Right lobe of liver (tissue), 6 donors: ENCODE measurements at regions not wholly inside any gene's neighbourhood (a gene's known extent, or its start where the extent isn't known, plus 50 kb on each side); places are given as distances from the start of the nearest gene placed in this dataset.
"Not testable (repeated sequence)": the region's sequence is repeated elsewhere in the genome, so short reads cannot be mapped to it uniquely, and the experiment has no call there.

Experiments used
- ATAC-seq, 4 donors: fragments of 200-7000 bp; cut with Tn5 transposase; one replicate each; pipeline ENCODE4 v1.9.1; 2020; ENCODE audit warnings: mild to moderate bottlenecking in 4 of 4, moderate library complexity in 4 of 4
- DNase-seq, 3 donors: peaks; one replicate each; pipeline ENCODE4 v3.0.0-alpha.2; 2020
- H3K27ac ChIP-seq, 3 donors: fragments of 200-600 bp; one replicate each; pipeline ENCODE4 v1.8.0; 2022
- H3K27me3 ChIP-seq, 2 donors: fragments of 200-600 bp; one replicate each; pipeline ENCODE4 v1.8.0; 2022
- H3K36me3 ChIP-seq, 4 donors: fragments of 200-600 bp; sonication (generic) in 1 of 4; one replicate each; pipeline versions ENCODE4 v1.5.1 to v1.8.0; 2017 to 2022; ENCODE audit warnings: control low read depth in 1 of 4
- H3K4me1 ChIP-seq, 4 donors: fragments of 200-600 bp; sonication (generic) in 1 of 4; one replicate each; pipeline versions ENCODE4 v1.5.1 to v1.8.0; 2017 to 2022; ENCODE audit warnings: control low read depth in 1 of 4
- H3K4me3 ChIP-seq, 3 donors: fragments of 200-600 bp; one replicate each; pipeline ENCODE4 v1.8.0; 2022
- H3K9me3 ChIP-seq, 4 donors: fragments of 200-600 bp; sonication (generic) in 1 of 4; one replicate each; pipeline versions ENCODE4 v1.5.1 to v1.8.0; 2017 to 2022; ENCODE audit warnings: control low read depth in 1 of 4
- POLR2A ChIP-seq: fragments of 450-650 bp; IDR thresholded peaks from one replicate; pipeline ENCODE4 v1.6.1; 2017; ENCODE audit warnings: antibody characterized with exemption, mild to moderate bottlenecking
- WGBS: methylation state at CpG from one replicate; pipeline ENCODE4 v1.1.6; 2018; ENCODE audit warnings: low coverage, low lambda C conversion rate; ENCODE audit not compliant: insufficient coverage; ENCODE audit errors: missing lambda C conversion rate; 5-methylcytosine and 5-hydroxymethylcytosine counted together
- intact Hi-C, 2 donors: fragments of 100-400 bp; cut with DNase I; formaldehyde crosslinking; loops; one replicate each; pipeline versions ENCODE4 v1.11.2 to v1.14.1; 2022
- TF ChIP-seq, protein P1 (sequence below), 4 donors: fragments of 200-600 bp in 3 of 4; fragments of 450-650 bp in 1 of 4; IDR thresholded peaks; one replicate each; pipeline versions ENCODE4 v1.5.1 to v1.8.0; 2016 to 2022; ENCODE audit warnings: antibody characterized with exemption in 4 of 4, mild to moderate bottlenecking in 2 of 4
- donor health status: DM: no; HTN: yes; CAD: no.
- donor health status: DM: no; HTN: no; CAD: no.
- donor health status: DM: no; HTN: no; CAD: no.
- donor health status: DM: no; HTN: yes; CAD: no.
- donor health status: DM: no; HTN: yes; CAD: no.

DNA sequence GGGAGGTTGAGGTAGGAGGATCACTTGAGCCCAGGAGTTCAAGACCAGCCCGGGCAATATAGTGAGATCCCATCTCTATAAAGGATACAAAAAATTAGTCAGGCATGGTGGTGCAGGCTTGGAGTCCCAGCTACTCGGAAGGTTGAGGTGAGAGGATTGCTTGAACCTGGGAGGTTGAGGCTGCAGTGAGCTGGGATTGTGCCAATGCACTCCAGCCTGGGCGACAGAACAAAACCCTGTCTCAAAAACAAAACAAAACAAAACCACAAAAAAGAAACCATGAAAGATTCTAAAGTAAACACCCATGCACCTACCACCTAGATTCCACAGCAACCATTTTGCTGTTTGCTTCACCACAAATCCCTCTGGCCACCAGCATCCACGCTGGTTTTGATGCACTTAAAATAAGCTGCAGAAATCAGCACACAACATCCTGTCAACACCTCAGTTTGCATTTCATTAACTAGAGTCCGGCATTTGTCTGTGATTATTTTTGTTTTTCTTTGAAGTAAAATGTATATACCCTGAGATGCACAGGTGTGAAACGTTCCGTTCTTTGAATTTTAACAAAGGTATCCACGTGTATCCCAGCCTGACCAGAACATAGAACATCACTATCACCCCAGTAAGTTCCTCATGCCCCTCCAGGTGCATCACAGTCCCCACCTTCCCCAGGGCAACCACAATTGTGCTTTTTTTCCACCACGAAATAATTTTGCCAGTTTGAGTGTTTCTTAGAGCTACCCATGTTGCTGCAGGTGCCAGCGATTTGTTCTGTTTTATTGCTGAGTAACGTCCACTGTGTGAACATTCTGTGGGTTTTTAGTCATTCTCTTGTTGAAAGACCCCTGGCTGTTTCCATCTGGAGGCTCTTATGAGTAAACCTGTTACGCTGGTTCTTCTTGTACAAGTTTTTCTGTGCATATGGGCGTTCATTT is 191.5 kb downstream of the SEC14L1 start:
- Histone ChIP-seq H3K4me3 (no peak overlapping the region), H3K27me3 (no peaks in the 10 kb centered on the region), H3K9me3 (no peaks in the 10 kb centered on the region), H3K36me3 (no peaks in the 10 kb centered on the region), H3K27ac (peak overlapping the region in 1 of 3 donors; percentile 51), H3K4me1 (peaks cover 0 to 34% (median 11%) of the 10 kb centered on the region in 4 donors)
- DNase-seq (peak in 2 of 3 donors; percentile 14 to 42), ATAC-seq (no peak)
- intact Hi-C loops: loop anchor here in 1 of 2 donors (5.0 kb wide), 1 partner anchor 160 kb away; no protein-coding TSS in a partner anchor
- no peak for TF ChIP-seq POLR2A
- TF ChIP-seq, protein P1, sequence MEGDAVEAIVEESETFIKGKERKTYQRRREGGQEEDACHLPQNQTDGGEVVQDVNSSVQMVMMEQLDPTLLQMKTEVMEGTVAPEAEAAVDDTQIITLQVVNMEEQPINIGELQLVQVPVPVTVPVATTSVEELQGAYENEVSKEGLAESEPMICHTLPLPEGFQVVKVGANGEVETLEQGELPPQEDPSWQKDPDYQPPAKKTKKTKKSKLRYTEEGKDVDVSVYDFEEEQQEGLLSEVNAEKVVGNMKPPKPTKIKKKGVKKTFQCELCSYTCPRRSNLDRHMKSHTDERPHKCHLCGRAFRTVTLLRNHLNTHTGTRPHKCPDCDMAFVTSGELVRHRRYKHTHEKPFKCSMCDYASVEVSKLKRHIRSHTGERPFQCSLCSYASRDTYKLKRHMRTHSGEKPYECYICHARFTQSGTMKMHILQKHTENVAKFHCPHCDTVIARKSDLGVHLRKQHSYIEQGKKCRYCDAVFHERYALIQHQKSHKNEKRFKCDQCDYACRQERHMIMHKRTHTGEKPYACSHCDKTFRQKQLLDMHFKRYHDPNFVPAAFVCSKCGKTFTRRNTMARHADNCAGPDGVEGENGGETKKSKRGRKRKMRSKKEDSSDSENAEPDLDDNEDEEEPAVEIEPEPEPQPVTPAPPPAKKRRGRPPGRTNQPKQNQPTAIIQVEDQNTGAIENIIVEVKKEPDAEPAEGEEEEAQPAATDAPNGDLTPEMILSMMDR (IDR thresholded peaks at IDR 0.05): no peak
- 60% methylated on average over 13 of the region's 13 CpGs for WGBS

DNA sequence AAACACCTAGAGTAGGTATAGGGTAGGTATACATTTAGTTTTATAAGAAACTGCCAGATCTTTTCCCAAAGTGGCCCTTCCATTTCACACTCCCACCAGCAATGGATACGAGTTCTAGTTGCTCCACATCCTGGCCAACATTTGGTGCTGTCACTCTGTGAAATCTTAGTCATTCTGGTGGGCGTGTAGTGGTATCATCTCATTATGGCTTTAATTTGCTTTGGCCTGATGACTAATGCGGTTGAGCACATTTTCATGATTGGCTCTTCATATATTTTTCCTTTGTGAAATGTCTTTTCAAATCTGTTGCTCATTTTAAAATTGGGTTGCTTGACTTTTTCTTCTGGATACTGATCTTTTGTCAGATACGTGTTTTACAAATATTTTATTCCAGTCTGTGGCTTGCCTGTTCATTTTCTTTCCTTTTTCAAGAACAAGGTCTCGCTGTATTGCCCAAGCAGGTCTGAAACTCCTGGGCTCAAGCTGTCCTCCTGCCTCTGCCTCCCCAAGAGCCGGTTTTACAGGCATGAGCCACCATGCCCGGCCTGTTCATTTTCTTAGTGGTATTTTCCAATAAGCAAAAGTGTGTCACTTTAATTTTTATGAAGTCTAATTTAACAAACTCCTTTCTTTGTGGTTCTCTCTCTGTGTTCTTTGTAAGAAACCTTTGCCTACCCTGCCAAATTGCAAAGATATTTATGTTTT is 192.4 kb downstream of the SEC14L1 start:
- intact Hi-C loops: loop anchor here in 1 of 2 donors (5.0 kb wide), 1 partner anchor 159 kb away; no protein-coding TSS in a partner anchor
- Histone ChIP-seq H3K27ac (no peak overlapping the region), H3K27me3 (no peaks in the 10 kb centered on the region), H3K4me1 (peaks cover 0 to 29% (median 8%) of the 10 kb centered on the region in 4 donors), H3K36me3 (no peaks in the 10 kb centered on the region), H3K4me3 (no peak overlapping the region), H3K9me3 (no peaks in the 10 kb centered on the region)
- ATAC-seq: peak in 1 of 4 donors; percentile 15
- TF ChIP-seq POLR2A: no peak
- TF ChIP-seq, protein P1 (IDR thresholded peaks at IDR 0.05): no peak
- whole genome bisulfite sequencing: 83% methylated on average over 7 of the region's 7 CpGs
- DNase-seq: peak in 1 of 3 donors; percentile 35

DNA sequence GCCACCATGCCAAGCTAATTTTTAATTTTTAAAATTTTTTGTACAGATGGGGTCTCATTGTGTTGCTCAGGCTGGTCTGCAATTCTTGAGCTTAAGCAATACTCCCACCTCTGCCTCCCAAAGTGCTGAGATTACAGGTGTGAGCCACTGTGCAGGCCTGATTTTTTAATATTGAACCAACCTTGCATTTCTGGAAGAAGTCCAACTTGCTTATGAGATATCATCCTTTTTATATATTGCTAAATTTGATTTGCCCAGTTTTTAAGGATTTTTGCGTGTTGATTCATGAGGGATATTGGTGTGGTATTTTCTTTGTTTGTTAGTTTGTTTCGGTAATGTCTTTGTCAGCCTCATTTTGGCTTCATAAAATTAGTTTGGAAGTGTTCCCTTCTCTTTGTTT is 196.4 kb downstream of the SEC14L1 start:
- no peaks in the 10 kb centered on the region for H3K9me3 ChIP-seq
- 95% methylated on average over 2 of the region's 2 CpGs for WGBS
- DNase-seq: peak in 1 of 3 donors; percentile 0
- TF ChIP-seq, protein P1 (IDR thresholded peaks at IDR 0.05): no peak
- no peaks in the 10 kb centered on the region for H3K36me3 ChIP-seq
- no peak overlapping the region for H3K4me3 ChIP-seq
- no peak for ATAC-seq
- H3K27me3 ChIP-seq: no peaks in the 10 kb centered on the region
- H3K4me1 ChIP-seq: no peaks in the 10 kb centered on the region
- H3K27ac ChIP-seq: no peak overlapping the region
- intact Hi-C loops: no loop called here

DNA sequence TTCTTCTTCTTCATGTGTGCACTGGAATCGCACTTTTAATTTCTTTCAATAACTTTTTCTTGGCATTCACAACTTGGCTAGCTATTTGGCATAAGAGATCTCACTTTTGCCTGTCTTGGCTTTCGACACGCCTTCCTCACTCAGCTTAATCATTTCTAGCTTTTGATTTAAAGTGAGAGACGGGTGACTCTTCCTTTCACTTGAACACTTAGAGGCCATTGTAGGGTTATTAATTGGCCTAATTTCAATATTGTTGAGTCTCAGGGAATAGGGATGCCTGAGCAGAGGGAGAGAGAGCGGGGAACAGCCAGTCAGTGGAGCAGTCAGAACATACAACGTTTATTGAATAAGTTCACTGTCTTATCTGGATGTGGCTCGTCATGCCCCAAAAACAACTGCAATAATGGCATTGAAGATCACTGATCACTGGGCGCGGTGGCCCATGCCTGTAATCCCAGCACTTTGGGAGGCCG is 200.3 kb downstream of the SEC14L1 start:
- intact Hi-C loops: no loop called here
- Histone ChIP-seq H3K36me3 (no peaks in the 10 kb centered on the region), H3K27ac (no peak overlapping the region), H3K4me3 (no peak overlapping the region), H3K27me3 (no peaks in the 10 kb centered on the region), H3K4me1 (no peaks in the 10 kb centered on the region), H3K9me3 (no peaks in the 10 kb centered on the region)
- no peak for TF ChIP-seq POLR2A
- TF ChIP-seq, protein P1 (IDR thresholded peaks at IDR 0.05): no peak
- ATAC-seq: no peak
- WGBS: 65% methylated on average over 8 of the region's 10 CpGs
- DNase-seq: peak in 1 of 3 donors; percentile 31

DNA sequence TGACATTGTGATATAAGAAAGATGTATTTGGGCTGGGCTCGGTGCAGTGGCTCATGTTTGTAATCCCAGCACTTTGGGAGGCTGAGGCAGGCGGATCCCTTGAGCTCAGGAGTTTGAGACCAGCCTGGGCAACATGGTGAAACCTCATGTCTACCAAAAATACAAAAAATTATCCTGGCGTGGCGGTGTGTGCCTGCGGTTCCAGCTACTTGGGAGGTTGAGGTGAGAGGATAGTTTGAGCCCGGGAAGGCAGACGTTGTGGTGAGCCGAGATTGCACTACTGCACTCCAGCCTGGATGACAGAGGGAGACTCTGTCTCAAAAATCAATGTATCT is 201.9 kb downstream of the SEC14L1 start:
- 61% methylated on average over 5 of the region's 8 CpGs for WGBS
- intact Hi-C loops, H3K36me3 ChIP-seq, H3K27me3 ChIP-seq, H3K9me3 ChIP-seq, ATAC-seq, H3K4me3 ChIP-seq, H3K4me1 ChIP-seq, H3K27ac ChIP-seq: not testable (repeated sequence)
- peak in 1 of 3 donors; percentile 19 for DNase-seq
